Tibial nerve (tissue), 4 donors: ENCODE measurements at regions not wholly inside any gene's neighbourhood (a gene's known extent, or its start where the extent isn't known, plus 50 kb on each side); places are given as distances from the start of the nearest gene placed in this dataset.

Experiments used
- CTCF ChIP-seq, 5 experiments: fragments of 200-600 bp in 3 of 5; fragments of 450-650 bp in 2 of 5; sonication (generic) in 3 of 5; IDR thresholded peaks; one replicate each; pipeline ENCODE4 v1.5.1; 2016 to 2019; ENCODE audit warnings: antibody characterized with exemption in 5 of 5, mild to moderate bottlenecking in 3 of 5, moderate library complexity in 2 of 5
- EP300 ChIP-seq, 2 donors: sonication (generic); formaldehyde crosslinking; IDR thresholded peaks; one replicate each; pipeline ENCODE4 v1.6.1; 2017; ENCODE audit warnings: antibody characterized with exemption in 2 of 2, mild to moderate bottlenecking in 1 of 2
- POLR2A ChIP-seq, 2 donors: fragments of 450-650 bp; IDR thresholded peaks; one replicate each; pipeline ENCODE4 v1.6.1; 2017; ENCODE audit warnings: antibody characterized with exemption in 2 of 2, mild to moderate bottlenecking in 2 of 2, moderate library complexity in 2 of 2

- TF ChIP-seq CTCF (IDR thresholded peaks at IDR 0.05) (no peak), POLR2A (IDR thresholded peaks at IDR 0.05) (no peak), EP300 (IDR thresholded peaks at IDR 0.05) (no peak)
Measured at GRCh38 chr10:10310498-10310897, 707.2 kb upstream of the CELF2 start.
